Choroid plexus epithelial cell (primary cell): ENCODE measurements at regions not wholly inside any gene's neighbourhood (a gene's known extent, or its start where the extent isn't known, plus 50 kb on each side); places are given as distances from the start of the nearest gene placed in this dataset.
"Not testable (repeated sequence)": the region's sequence is repeated elsewhere in the genome, so short reads cannot be mapped to it uniquely, and the experiment has no call there.

Experiments used
- DNase-seq: peaks from one replicate; pipeline ENCODE4 v3.0.0-alpha.2; 2010; ENCODE audit warnings: low read depth
- H3K4me3 ChIP-seq: 2 replicates; pipeline ENCODE4 v1.5.1; 2011; ENCODE audit warnings: low read depth, mild to moderate bottlenecking, control low read depth, low read length, moderate library complexity
- CTCF ChIP-seq: conservative IDR thresholded peaks from 2 replicates; pipeline ENCODE4 v1.5.1; 2011; ENCODE audit warnings: low read depth, mild to moderate bottlenecking, control low read depth, inconsistent platforms, low read length, moderate library complexity

- DNase-seq = no peak
- no peak overlapping the region for H3K4me3 ChIP-seq
- no peak for TF ChIP-seq CTCF
These were observed 282.9 kb downstream of the SEC16B start for GRCh38 chr1:177686933-177687332.

- no peak for TF ChIP-seq CTCF
- H3K4me3 ChIP-seq = no peak overlapping the region
- DNase-seq = no peak
These were observed 300.7 kb downstream of the SEC16B start for GRCh38 chr1:177669161-177669560.

- no peak for DNase-seq
- TF ChIP-seq CTCF = no peak
- H3K4me3 ChIP-seq = no peak overlapping the region
These were observed 303.9 kb downstream of the SEC16B start for GRCh38 chr1:177665935-177666334.

GRCh38 chr1:177664742-177665141 is 305.1 kb downstream of the SEC16B start:
- not testable (repeated sequence) for DNase-seq, H3K4me3 ChIP-seq

- H3K4me3 ChIP-seq = no peak overlapping the region
- TF ChIP-seq CTCF = no peak
- DNase-seq = no peak
These were observed 309.7 kb downstream of the SEC16B start for GRCh38 chr1:177660188-177660587.

- no peak for DNase-seq
- no peak for TF ChIP-seq CTCF
- H3K4me3 ChIP-seq = no peak overlapping the region
These were observed 310.6 kb downstream of the SEC16B start for GRCh38 chr1:177659281-177659680.

GRCh38 chr1:177656598-177656997 is 313.3 kb downstream of the SEC16B start:
- no peak for TF ChIP-seq CTCF
- no peak for DNase-seq
- H3K4me3 ChIP-seq = no peak overlapping the region

GRCh38 chr1:177650947-177651346 is 318.9 kb downstream of the SEC16B start:
- no peak for TF ChIP-seq CTCF
- DNase-seq = no peak
- H3K4me3 ChIP-seq = no peak overlapping the region
